WTC11 (cell line): ENCODE measurements at regions not wholly inside any gene's neighbourhood (a gene's known extent, or its start where the extent isn't known, plus 50 kb on each side); places are given as distances from the start of the nearest gene placed in this dataset.

Source experiments
- ATAC-seq: fragments of 200-7000 bp; cut with Tn5 transposase; 2 replicates; pipeline ENCODE4 v1.10.0; 2021; ENCODE audit warnings: mild to moderate bottlenecking, moderate library complexity
- CTCF ChIA-PET: fragments of 300-600 bp; sonication (Branson Sonifier 250); formaldehyde crosslinking; loops from one replicate; lab custom pipeline; 2021; ENCODE audit warnings: antibody characterized with exemption; lab: Charles Lee
- POLR2A ChIA-PET: fragments of 350-600 bp; sonication (Branson Sonifier 250); formaldehyde crosslinking; loops from one replicate; lab custom pipeline; 2021; ENCODE audit warnings: antibody characterized with exemption; lab: Charles Lee
- DNase-seq: peaks from one replicate; pipeline ENCODE4 v3.0.0; 2021; ENCODE audit warnings: low spot score
- H3K27ac Mint-ChIP-seq: 2 replicates; pipeline ENCODE4 v1.8.0; 2021; ENCODE audit warnings: mixed read lengths
- H3K27me3 Mint-ChIP-seq: 2 replicates; pipeline ENCODE4 v1.8.0; 2021; ENCODE audit warnings: low read depth, mild to moderate bottlenecking, moderate library complexity, mixed read lengths
- H3K36me3 Mint-ChIP-seq: 2 replicates; pipeline ENCODE4 v1.8.0; 2021; ENCODE audit warnings: mixed read lengths
- H3K4me1 Mint-ChIP-seq: 2 replicates; pipeline ENCODE4 v1.8.0; 2022; ENCODE audit warnings: mixed read lengths
- H3K4me3 Mint-ChIP-seq: 2 replicates; pipeline ENCODE4 v1.8.0; 2021; ENCODE audit warnings: mild to moderate bottlenecking, moderate library complexity, mixed read lengths
- H3K9me3 Mint-ChIP-seq: 2 replicates; pipeline ENCODE4 v1.8.0; 2021; ENCODE audit warnings: mixed read lengths
- CREB1 ChIP-seq: sonication (generic); formaldehyde crosslinking; IDR thresholded peaks from 2 replicates; pipeline ENCODE4 v1.8.0; 2023; ENCODE audit warnings: mild to moderate bottlenecking, missing genetic modification reagents
- ETV6 ChIP-seq: sonication (generic); formaldehyde crosslinking; IDR thresholded peaks from 2 replicates; pipeline ENCODE4 v1.8.1; 2022; ENCODE audit warnings: mild to moderate bottlenecking, missing genetic modification reagents
- GRHL2 ChIP-seq: fragments of 250-450 bp; sonication (Bioruptor Pico); IDR thresholded peaks from 2 replicates; pipeline ENCODE4 v1.8.0; 2022; ENCODE audit warnings: mild to moderate bottlenecking, moderate library complexity; ENCODE audit not compliant: insufficient replicate concordance, severe bottlenecking
- MYBL2 ChIP-seq: sonication (generic); formaldehyde crosslinking; IDR thresholded peaks from 2 replicates; pipeline ENCODE4 v1.8.1; 2023; ENCODE audit warnings: mild to moderate bottlenecking, moderate library complexity, missing genetic modification reagents
- NR1H2 ChIP-seq: sonication (generic); formaldehyde crosslinking; IDR thresholded peaks from 2 replicates; pipeline ENCODE4 v1.9.0; 2021; ENCODE audit warnings: mild to moderate bottlenecking, moderate library complexity, missing genetic modification reagents
- NR2C2 ChIP-seq: sonication (generic); formaldehyde crosslinking; IDR thresholded peaks from 2 replicates; pipeline ENCODE4 v1.8.0; 2022; ENCODE audit warnings: mild to moderate bottlenecking, missing genetic modification reagents
- RELA ChIP-seq: sonication (generic); formaldehyde crosslinking; IDR thresholded peaks from 2 replicates; pipeline ENCODE4 v1.8.1; 2022; ENCODE audit warnings: missing genetic modification reagents, mild to moderate bottlenecking, borderline replicate concordance
- SOX15 ChIP-seq: fragments of 250-450 bp; sonication (Bioruptor Pico); IDR thresholded peaks from 2 replicates; pipeline ENCODE4 v1.9.0; 2021; ENCODE audit warnings: mild to moderate bottlenecking
- ZNF138 ChIP-seq: sonication (generic); formaldehyde crosslinking; conservative IDR thresholded peaks from 2 replicates; pipeline ENCODE4 v1.8.1; 2022; ENCODE audit warnings: mild to moderate bottlenecking, moderate library complexity, missing genetic modification reagents
- ZNF396 ChIP-seq: fragments of 250-450 bp; sonication (Bioruptor Pico); IDR thresholded peaks from 2 replicates; pipeline ENCODE4 v1.8.0; 2021; ENCODE audit warnings: mild to moderate bottlenecking, moderate library complexity, borderline replicate concordance
- TF ChIP-seq, protein P1 (sequence below): sonication (generic); formaldehyde crosslinking; IDR thresholded peaks from 2 replicates; pipeline ENCODE4 v1.8.0; 2022; ENCODE audit warnings: mild to moderate bottlenecking, missing genetic modification reagents
- TF ChIP-seq, protein P2 (sequence below): sonication (generic); formaldehyde crosslinking; conservative IDR thresholded peaks from 2 replicates; pipeline ENCODE4 v1.8.1; 2023; ENCODE audit warnings: mild to moderate bottlenecking, low read depth, missing genetic modification reagents, moderate library complexity
- TF ChIP-seq, protein P3 (sequence below): sonication (generic); formaldehyde crosslinking; IDR thresholded peaks from 2 replicates; pipeline ENCODE4 v1.8.1; 2022; ENCODE audit warnings: low read depth, mild to moderate bottlenecking, moderate library complexity, missing genetic modification reagents, borderline replicate concordance
- TF ChIP-seq, protein P4 (sequence below): sonication (generic); formaldehyde crosslinking; conservative IDR thresholded peaks from 2 replicates; pipeline ENCODE4 v1.8.1; 2022; ENCODE audit warnings: mild to moderate bottlenecking, missing genetic modification reagents
- TF ChIP-seq, protein P5 (sequence below): sonication (generic); formaldehyde crosslinking; IDR thresholded peaks from 2 replicates; pipeline ENCODE4 v1.8.0; 2023; ENCODE audit warnings: missing genetic modification reagents
- TF ChIP-seq, protein P6 (sequence below): fragments of 200-600 bp; IDR thresholded peaks from 2 replicates; pipeline ENCODE4 v1.8.0; 2022; ENCODE audit warnings: antibody characterized with exemption

DNA sequence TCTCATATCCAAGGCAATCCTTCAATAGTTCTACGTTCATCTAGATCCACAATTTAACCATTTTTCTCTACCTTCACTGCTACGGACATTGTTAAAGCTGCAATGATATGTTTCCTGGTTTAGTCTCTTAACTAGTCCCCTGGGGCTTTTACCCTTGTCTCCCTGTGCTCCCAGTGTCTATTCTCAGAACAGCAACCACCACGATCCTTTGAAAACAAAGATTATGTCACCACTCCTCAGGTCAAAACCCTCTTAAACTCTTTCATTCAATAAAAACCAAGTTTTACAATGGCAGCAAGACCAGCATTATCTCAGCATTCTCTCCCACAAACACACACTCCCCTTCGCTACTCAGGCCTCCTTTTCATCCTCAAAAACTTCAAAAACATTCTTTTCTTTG is 298.2 kb upstream of the CHST9 start:
- peak; percentile 46; the same call in 1 of the 2 replicates for ATAC-seq
- no peaks in the 10 kb centered on the region for H3K36me3 Mint-ChIP-seq
- TF ChIP-seq, protein P1, sequence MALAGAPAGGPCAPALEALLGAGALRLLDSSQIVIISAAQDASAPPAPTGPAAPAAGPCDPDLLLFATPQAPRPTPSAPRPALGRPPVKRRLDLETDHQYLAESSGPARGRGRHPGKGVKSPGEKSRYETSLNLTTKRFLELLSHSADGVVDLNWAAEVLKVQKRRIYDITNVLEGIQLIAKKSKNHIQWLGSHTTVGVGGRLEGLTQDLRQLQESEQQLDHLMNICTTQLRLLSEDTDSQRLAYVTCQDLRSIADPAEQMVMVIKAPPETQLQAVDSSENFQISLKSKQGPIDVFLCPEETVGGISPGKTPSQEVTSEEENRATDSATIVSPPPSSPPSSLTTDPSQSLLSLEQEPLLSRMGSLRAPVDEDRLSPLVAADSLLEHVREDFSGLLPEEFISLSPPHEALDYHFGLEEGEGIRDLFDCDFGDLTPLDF (CRISPR knock-in tag) = no peak
- TF ChIP-seq ZNF138 (CRISPR knock-in tag) (no peak), SOX15 (no peak)
- TF ChIP-seq, protein P2, sequence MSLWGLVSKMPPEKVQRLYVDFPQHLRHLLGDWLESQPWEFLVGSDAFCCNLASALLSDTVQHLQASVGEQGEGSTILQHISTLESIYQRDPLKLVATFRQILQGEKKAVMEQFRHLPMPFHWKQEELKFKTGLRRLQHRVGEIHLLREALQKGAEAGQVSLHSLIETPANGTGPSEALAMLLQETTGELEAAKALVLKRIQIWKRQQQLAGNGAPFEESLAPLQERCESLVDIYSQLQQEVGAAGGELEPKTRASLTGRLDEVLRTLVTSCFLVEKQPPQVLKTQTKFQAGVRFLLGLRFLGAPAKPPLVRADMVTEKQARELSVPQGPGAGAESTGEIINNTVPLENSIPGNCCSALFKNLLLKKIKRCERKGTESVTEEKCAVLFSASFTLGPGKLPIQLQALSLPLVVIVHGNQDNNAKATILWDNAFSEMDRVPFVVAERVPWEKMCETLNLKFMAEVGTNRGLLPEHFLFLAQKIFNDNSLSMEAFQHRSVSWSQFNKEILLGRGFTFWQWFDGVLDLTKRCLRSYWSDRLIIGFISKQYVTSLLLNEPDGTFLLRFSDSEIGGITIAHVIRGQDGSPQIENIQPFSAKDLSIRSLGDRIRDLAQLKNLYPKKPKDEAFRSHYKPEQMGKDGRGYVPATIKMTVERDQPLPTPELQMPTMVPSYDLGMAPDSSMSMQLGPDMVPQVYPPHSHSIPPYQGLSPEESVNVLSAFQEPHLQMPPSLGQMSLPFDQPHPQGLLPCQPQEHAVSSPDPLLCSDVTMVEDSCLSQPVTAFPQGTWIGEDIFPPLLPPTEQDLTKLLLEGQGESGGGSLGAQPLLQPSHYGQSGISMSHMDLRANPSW (CRISPR knock-in tag) = no peak
- TF ChIP-seq, all 79 proteins: peak for 0
- Mint-ChIP-seq H3K27me3 (no peaks in the 10 kb centered on the region), H3K27ac (peak overlapping the region; percentile 7; the same call in 1 of the 2 replicates), H3K4me1 (peaks cover 22% of the 10 kb centered on the region), H3K9me3 (no peaks in the 10 kb centered on the region), H3K4me3 (no peak overlapping the region)
- POLR2A ChIA-PET = no interaction called here
- no peak for DNase-seq
- CTCF ChIA-PET = no interaction called here

DNA sequence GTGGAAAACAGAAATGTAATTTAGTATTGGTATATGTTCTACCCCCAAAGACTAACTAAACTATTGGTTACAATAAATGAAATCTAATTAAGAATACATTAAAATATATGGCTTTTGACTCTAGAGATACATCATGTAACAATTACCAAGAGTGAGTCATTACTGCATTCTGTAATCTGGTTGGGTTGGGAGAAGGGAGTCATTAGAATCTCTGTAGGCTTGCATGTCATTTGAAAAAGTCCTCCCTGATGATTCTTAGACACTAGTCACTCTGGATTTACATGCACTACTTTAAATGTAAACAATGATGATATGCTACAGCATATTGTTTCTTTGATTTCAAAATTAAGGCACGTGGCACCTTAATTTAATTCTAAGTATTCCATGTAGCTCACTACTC is 293.4 kb upstream of the CHST9 start:
- CTCF ChIA-PET = no interaction called here
- H3K36me3 Mint-ChIP-seq = no peaks in the 10 kb centered on the region
- POLR2A ChIA-PET = interaction anchor here (0.7 kb wide), 1 partner anchor 17 kb away, joined by 6 read pairs; no protein-coding TSS in a partner anchor
- ATAC-seq (no peak), DNase-seq (no peak)
- no peak overlapping the region for H3K27ac Mint-ChIP-seq
- H3K4me3 Mint-ChIP-seq = no peak overlapping the region
- 0 out of 2 replicates have a peak, but pooled peaks cover 7% of the 10 kb centered on the region for H3K9me3 Mint-ChIP-seq
- TF ChIP-seq CREB1 (CRISPR knock-in tag) (no peak), MYBL2 (CRISPR knock-in tag) (no peak), NR1H2 (no peak), ZNF396 (CRISPR knock-in tag) (no peak), RELA (CRISPR knock-in tag) (no peak), ETV6 (CRISPR knock-in tag) (no peak), GRHL2 (CRISPR knock-in tag) (no peak), NR2C2 (CRISPR knock-in tag) (no peak)
- TF ChIP-seq, protein P3, sequence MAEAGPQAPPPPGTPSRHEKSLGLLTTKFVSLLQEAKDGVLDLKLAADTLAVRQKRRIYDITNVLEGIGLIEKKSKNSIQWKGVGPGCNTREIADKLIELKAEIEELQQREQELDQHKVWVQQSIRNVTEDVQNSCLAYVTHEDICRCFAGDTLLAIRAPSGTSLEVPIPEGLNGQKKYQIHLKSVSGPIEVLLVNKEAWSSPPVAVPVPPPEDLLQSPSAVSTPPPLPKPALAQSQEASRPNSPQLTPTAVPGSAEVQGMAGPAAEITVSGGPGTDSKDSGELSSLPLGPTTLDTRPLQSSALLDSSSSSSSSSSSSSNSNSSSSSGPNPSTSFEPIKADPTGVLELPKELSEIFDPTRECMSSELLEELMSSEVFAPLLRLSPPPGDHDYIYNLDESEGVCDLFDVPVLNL (CRISPR knock-in tag) = no peak
- TF ChIP-seq, protein P4, sequence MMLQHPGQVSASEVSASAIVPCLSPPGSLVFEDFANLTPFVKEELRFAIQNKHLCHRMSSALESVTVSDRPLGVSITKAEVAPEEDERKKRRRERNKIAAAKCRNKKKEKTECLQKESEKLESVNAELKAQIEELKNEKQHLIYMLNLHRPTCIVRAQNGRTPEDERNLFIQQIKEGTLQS (CRISPR knock-in tag) = no peak
- TF ChIP-seq, protein P5, sequence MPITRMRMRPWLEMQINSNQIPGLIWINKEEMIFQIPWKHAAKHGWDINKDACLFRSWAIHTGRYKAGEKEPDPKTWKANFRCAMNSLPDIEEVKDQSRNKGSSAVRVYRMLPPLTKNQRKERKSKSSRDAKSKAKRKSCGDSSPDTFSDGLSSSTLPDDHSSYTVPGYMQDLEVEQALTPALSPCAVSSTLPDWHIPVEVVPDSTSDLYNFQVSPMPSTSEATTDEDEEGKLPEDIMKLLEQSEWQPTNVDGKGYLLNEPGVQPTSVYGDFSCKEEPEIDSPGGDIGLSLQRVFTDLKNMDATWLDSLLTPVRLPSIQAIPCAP (CRISPR knock-in tag) = no peak
- TF ChIP-seq, protein P6, sequence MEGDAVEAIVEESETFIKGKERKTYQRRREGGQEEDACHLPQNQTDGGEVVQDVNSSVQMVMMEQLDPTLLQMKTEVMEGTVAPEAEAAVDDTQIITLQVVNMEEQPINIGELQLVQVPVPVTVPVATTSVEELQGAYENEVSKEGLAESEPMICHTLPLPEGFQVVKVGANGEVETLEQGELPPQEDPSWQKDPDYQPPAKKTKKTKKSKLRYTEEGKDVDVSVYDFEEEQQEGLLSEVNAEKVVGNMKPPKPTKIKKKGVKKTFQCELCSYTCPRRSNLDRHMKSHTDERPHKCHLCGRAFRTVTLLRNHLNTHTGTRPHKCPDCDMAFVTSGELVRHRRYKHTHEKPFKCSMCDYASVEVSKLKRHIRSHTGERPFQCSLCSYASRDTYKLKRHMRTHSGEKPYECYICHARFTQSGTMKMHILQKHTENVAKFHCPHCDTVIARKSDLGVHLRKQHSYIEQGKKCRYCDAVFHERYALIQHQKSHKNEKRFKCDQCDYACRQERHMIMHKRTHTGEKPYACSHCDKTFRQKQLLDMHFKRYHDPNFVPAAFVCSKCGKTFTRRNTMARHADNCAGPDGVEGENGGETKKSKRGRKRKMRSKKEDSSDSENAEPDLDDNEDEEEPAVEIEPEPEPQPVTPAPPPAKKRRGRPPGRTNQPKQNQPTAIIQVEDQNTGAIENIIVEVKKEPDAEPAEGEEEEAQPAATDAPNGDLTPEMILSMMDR = no peak
- TF ChIP-seq, protein P1 (CRISPR knock-in tag) = no peak
- H3K27me3 Mint-ChIP-seq = no peaks in the 10 kb centered on the region
- H3K4me1 Mint-ChIP-seq = peaks cover 26% of the 10 kb centered on the region
